ENCODE measurements at regions not wholly inside any gene's neighbourhood (a gene's known extent, or its start where the extent isn't known, plus 50 kb on each side); places are given as distances from the start of the nearest gene placed in this dataset.
"Not testable (repeated sequence)": the region's sequence is repeated elsewhere in the genome, so short reads cannot be mapped to it uniquely, and the experiment has no call there.

DNA sequence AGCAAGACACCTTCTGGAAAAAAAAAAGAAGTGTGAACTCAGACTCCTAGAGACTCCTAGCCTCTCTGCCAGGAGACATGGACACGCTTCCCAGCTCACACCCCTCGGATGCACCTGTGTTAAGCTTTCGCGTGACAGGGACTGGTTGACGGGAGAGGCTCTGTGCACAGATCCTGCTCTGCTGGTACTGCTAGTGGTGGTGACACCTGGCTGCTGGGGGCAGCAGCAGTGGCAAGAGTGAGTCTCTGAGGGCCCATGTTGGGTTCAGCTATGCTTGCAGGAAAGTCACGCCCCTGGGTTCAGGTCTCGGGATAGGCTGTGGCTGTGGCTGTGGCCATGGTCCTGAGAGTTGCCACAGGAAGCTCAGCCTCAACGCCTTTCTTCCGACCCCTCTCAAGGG, 81.1 kb downstream of the XRCC2 start:
- peak; percentile 40 for ATAC-seq
- DNase-seq, result no peak

DNA sequence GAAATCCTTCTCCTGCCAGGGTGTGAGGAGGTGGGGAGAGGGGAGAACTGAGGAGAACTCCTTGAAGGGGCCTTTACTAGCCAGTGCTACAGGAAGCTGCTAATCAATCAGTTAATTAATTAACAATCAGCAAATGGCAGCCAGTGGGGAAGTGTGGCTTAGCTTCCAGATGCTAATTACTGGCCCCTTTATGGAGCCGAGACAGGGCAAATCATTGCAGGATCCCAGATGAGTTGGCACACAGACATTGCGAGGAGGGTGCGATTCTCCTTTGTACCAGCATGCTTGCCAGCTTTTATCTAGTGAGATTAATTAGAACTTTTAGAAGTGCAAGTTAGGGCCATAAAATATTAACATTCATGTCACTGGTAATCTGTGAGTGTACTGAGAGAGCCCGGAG, 84.0 kb downstream of the XRCC2 start:
- DNase-seq (no peak), ATAC-seq (no peak)

DNA sequence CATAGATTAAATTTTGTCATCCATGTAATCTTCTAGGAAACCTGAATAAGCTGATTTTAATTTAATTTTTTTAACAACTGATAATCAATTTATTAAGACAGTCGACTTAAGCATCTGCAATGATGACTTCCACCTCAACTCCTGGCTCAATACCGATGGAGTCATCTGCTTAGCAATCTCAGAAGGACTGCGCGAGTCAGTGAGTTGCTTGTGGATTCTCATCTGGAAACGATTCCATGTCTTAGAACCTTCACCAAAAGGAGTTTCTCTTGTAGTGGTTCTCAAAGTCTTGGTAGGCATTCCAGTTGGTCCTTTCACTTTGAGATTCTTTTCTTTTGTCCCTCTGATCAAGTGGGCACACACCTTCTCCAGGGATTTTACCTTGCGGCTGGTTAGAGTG, 85.5 kb downstream of the XRCC2 start:
- ATAC-seq, result no peak
- DNase-seq, result no peak

DNA sequence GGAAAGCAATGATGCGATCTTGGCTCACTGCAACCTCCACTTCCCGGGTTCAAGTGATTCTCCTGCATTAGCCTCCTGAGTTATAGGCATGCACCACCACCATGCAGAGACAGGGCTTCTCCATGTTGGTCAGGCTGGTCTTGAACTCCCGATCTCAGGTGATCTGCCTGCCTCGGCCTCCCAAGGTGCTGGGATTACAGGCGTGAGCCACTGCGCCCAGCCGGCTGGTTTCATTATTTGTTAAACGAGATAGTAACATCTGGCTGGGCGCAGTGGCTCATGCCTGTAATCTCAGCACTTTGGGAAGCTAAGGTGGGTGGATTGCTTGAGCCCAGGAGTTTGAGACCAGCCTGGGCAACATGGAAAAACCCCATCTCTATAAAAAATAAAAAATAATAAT, 86.1 kb downstream of the XRCC2 start:
- not testable (repeated sequence) for DNase-seq, ATAC-seq

DNA sequence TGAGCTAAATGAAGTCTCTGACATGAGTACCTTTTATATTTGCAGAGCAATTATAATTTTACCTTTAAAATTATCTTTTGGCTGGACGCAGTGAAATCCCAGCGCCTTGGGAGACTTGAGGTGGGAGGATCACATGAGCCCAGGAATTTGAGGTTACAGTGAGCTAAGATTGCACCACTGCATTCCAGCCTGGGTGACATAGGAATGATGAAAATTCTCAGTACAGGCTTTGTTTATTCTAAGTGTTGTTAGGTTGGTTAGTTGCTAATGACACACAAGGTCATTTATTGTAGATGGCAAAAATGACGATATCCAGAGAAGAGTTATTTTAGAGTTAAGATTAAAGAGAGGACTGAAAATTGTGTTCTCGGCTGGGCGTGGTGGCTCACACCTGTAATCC, 87.6 kb downstream of the XRCC2 start:
- ATAC-seq, result no peak
- no peak for DNase-seq

DNA sequence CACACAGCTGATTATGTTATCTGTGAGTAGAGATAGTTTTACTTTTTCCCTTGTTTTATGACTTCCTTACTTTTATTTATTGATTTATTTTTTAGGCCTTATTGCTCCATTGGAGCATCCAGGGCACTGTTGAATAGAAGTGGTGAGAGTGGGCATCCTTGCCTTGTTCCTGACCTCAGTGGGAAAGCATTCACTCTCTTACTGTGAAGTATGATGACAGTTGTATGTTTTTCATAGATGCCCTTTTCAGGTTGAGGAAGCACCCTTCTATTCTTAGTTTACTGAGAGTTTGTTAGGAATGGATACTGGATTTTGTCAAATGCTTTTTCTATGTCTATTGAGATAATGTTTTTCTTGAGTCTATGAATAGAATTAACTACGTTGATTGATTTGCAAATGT, 88.6 kb downstream of the XRCC2 start:
- DNase-seq (no peak), ATAC-seq (no peak)

DNA sequence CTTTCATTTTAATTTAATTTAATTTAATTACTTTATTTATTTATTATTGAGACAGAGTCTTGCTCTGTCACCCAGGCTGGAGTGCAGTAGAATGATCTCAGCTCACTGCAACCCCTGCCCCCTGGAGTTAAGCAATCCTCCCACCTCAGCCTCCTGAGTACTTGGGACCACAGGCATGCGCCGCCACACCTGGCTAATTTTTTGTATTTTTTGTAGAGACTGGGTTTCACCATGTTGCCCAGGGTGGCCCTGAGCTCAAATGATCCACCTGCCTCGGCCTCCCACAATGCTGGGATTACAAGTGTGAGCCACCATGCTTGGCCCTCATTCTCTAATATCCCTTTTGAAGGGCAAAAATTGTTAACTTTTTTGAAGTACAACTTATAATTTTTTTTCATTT, 92.9 kb downstream of the XRCC2 start:
- ATAC-seq (no peak), DNase-seq (no peak)

DNA sequence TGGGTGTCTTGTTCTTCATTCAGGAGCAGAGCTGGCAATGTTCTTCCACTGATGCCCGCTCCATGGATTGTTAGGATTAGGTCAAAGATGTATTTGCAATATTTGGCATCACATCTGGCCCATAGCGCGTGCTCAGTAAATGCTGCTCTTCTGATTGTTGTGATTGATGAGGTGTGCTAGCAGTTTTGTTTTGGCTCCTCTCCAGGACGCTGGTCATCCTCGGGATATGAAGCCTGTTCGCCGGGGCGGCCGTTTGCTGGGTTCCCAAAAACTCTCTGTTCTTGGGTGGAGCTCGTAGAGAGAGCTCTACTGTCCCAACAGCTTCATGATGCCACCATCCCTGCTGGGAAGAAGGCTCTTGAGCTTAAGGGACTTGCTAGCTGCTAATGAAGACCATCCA, 96.9 kb downstream of the XRCC2 start:
- ATAC-seq, result no peak
- DNase-seq, result no peak

DNA sequence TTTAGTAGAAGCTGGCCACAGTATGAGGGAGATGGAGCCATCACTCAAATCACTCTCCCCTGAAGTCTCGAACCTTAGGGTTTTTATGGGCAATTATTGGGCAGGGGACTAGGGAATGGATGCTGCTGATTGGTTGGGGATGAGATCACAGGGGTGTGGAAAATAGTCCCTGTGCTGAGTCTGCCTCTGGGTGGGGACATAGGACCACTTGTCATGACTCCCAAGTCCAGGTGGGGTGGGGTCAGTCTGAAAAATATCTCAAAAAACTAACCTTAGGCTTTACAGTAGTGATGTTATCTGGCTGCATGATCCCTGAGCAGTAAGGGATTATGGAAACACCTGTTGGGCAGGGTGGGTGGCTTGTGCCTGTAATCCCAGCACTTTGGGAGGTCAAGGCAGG, 98.6 kb downstream of the XRCC2 start:
- ATAC-seq, result no peak
- DNase-seq, result no peak

DNA sequence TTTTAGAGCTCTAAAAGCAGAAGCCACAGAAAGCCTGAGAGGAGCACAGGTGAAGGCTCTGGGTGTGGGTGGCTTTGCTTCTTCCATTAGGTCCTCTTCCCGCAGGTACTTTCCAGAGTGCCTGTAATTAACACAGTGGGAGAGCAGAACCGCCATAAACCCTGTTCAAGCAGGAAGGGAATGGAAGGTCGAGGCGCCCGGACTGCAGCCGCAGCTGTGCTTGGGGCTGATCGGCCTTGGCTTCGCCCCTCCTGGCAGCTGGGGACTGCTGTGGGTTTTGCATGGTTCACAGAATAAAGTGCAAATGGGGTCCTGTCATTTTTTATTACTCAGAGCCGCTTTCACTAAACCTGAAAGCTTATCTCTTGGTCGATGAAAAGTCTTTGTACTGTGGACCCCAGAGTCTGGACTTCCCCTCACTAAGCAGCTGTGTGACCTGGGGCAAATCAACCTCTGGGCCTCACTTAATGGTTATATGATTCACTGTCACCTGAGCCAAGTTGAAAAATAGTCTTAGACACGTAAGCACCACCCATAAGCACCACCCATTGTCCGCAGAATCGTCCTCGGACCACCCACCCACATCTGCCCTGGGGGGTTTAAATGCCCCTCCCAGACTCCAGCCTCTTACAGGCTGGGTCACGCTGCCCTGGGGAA, 100.9 kb downstream of the XRCC2 start:
- no peak for DNase-seq

DNA sequence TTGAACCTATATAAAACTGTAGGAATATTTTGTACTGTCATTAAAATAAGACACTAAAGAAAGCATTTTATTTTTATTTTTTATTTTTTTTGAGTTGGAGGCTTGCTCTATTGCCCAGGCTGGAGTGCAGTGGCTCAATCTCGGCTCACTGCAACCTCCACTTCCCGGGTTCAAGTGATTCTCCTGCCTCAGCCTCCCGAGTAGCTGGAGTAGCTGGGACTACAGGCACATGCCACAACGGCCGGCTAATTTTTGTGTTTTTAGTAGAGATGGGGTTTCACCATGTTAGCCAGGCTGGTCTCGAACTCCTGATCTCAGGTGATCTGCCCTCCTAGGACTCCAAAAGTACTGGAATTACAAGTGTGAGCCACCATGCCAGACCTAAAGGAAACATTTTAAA, 102.8 kb downstream of the XRCC2 start:
- not testable (repeated sequence) for ATAC-seq

More for the DNA sequence above, 100.9 kb downstream of the XRCC2 start:
- ATAC-seq, result no peak

DNA sequence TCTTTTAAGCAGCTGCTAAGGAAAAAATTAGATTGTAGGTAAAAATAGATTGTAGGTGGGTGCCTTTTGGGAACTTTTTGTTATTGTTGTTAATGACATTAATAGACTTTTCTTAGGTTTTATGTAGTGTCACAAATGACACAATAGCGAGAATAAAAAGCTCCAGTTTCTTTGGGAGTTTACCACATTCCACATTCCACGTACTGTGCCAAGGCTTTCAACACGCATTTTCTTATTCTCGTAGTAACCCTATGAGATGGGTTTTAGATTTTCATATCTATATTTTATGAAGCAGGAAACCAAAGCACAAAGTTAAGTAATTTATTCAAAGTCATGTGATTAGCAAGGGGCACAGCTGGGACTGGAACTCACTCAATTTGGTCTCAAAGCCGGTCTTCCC, 103.8 kb downstream of the XRCC2 start:
- ATAC-seq (no peak), DNase-seq (no peak)

More for the DNA sequence above, 102.8 kb downstream of the XRCC2 start:
- DNase-seq, result not testable (repeated sequence)

DNA sequence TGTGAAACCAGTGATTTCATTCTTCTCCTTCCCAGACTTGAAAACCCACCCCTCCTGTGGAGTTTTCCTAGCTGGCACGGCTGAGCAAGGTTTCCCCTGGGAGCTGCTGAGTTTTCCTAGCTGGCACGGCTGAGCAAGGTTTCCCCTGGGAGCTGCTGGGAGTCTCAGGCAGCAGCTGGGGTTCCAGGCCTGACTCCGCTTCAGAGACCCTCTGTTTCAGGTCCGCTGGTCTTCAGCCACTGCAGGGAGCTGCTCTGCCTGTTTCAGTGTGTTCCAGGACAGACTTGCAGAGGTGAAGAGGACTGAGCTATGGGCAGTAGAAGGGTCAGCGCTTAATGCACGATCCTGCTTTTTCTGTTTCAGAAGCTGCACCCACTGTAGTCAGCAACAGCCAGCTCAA, 104.9 kb downstream of the XRCC2 start:
- DNase-seq (no peak), ATAC-seq (no peak)

DNA sequence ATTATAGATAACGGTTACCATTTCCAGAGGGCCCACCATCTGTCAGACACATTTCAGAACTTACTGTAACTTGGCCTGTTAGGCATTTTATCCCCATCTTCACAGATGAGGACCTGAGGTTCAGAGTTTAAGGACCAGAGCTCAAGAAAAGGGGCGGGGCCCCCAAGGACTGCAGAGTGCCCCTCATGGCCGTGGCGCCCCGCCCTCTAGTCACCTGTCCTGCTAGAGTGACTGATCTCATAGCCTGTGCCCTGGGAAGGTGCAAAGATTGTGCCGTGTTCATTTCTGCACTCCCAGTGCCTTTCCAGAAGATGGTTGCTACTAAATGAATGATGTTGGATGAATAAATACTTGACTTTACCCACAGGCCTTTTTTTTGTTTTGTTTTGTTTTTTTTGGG, 107.0 kb downstream of the XRCC2 start:
- DNase-seq (no peak), ATAC-seq (no peak)

DNA sequence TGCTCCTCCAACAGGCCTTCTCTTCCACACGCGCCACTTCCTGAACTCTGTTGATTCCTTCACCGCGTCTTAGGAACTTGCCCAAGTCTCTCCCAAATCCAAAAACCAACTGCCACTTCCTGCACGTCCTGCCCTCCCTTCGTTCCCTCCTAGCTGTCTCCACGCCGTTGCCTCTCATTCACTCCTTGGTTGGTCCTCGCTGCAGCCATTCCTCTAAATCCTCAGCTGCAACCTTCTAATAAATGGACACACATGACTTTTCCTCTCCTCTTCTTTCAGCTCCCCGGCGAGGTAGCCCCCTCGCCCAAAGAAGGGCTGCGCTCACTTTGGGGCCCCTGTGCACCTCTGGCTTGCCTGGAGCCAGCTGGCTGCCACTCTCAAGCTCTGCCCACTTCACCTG, 110.2 kb downstream of the XRCC2 start:
- DNase-seq (no peak), ATAC-seq (no peak)

DNA sequence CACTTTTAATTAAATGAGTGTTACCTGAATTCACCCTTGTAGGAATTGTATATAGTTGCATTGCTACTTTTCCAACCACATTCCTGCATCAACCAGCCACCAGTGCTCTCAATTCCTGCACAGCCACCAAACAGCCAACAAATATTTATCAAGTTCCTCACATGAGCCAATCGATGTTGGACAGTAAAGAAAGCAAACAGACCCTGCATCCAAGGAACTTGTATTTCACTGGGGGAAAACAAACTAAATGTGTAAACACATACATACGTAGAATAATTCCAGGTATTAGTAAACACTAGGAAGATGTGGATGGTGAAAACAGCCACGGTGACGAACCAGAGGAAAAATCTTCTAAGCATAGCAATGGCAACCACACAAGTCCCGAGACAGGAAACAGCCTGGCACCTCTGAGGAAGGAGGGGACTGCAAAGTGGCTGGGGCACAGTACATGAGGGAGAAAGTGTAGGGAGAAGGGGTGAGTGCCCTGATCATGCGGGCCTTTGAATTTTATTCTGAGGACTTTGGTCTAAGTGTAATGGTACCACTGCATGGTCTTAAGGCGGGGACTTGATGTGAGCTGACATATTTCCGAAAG, 111.2 kb downstream of the XRCC2 start:
- ATAC-seq, result no peak
- no peak for DNase-seq

DNA sequence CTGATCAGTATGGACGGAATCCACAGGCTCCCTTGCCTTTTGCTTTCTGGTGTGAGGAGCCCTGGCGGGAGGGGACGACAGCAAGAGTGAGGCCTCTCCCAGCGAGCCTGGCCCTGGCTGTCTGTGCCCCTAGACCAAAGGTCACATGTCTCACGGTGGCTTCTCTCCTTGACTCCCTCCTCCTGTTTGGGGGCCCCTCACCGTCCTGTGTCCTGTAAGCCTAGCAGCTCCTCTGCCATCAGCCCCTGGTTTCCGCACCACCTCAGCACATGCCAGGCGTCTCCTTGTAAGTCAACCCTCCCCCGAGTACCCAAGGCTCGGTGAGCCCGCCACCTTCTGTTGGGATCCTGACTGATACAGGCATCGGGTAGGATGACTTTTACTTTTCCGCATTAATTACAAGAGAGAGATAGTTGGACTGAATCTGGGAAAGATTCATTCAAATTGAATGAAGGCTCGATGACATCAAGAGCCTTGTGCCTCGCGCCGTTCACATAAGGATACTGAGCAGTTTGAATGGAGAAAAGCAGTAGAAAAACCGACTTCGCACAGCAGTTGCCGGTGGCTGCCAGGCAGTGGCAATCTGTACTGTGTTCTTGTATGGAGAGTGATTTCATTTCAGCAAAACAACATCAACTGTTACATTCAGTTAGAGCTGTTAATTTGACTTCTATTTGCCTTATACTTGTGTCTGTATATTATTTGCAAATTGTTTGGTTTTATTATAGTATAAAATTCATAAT, 119.8 kb downstream of the XRCC2 start:
- no peak for DNase-seq
- no peak for ATAC-seq

DNA sequence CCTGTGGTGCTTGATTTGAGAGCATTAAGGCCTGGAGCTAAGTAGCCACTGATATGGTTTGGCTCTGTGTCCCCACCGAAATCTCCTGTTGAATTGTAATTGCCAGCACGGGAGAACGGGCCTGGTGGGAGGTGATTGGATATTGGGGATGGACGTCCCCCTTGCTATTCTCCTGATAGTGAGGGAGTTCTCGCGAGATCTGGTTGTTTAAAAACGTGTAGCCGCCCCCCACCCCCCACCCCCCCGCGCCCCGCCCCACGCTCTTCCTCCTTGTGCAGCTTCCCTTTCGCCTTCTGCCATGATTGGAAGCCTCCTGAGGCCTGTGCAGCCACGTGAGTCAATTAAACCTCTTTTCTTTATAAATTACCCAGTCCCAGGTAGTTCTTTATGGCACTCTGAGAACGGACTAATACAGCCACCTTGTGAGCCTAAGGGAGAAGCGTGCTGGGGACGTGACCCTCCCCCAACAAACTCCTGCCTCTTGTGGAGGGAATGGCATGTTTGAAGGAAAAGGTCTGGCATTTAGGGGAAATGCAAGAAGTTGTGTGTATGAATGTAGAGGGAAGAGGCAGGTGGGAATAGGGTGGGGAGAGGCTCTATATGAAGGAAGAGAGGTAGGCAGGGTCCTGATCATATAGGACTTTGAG, 118.0 kb upstream of the KMT2C start:
- ATAC-seq, result no peak
- DNase-seq, result no peak

DNA sequence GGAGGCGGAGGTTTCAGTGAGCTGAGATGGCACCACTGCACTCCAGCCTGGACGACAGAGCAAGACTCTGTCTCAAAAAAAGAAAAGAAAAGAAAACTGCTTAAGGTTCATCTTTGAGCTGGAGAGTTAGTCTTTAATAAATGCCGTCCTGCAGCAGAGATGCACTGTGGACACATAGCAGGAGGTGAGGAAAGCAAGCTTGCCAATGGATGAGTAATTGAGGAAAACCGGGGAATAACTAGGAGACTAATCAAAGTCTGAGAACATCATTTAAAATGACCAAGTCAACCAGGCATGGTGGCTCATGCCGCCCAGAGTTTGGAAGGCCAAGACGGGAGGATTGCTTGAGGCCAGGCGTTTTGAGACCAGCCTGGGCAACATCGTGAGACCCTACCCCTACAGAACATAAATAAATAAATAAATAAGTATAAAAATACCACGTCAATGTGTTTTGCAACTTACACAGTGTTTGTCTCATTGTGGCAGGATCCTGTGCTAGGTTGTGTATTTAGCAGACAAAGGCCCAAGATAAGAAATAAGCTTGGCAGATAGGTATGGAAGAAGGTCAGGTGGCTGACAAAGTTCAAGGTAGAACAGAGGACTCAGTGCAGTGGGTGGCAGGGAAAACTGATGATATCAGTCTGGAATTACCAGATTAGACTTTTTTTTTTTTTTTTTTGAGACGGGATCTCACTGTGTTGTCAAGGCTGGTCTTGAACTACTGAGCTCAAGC, 115.7 kb upstream of the KMT2C start:
- DNase-seq (no peak), ATAC-seq (no peak)

DNA sequence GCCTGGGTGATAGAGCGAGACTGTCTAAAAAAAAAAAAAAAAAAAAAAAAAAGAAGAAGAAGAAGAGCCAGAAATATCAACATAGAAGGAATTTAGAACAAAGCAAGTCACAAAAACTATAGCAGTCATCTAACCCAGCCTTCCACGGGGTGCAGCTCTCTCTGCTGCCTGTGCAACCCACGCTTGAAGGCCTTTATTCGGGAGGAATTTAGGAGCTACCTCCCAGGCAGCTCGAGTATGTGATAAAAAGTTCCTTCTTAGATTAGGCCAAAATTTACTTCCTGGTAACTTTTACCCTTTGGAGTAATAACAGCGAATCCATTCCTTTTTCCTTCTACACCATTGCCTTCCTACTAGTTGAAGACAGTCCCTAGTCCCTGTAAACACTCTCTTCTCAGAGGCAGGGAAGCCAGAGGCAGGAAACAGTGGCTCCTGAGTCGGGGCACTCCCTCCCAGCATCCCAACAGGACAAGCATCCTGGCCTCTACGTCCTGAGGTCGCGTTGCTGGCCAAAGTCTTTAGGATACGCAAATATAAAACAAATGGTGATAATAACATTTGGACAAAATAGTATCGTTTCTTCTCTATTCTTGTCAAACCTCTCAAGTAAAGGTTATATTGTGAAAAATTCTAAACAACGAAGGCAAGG, 109.3 kb upstream of the KMT2C start:
- ATAC-seq (no peak), DNase-seq (no peak)

DNA sequence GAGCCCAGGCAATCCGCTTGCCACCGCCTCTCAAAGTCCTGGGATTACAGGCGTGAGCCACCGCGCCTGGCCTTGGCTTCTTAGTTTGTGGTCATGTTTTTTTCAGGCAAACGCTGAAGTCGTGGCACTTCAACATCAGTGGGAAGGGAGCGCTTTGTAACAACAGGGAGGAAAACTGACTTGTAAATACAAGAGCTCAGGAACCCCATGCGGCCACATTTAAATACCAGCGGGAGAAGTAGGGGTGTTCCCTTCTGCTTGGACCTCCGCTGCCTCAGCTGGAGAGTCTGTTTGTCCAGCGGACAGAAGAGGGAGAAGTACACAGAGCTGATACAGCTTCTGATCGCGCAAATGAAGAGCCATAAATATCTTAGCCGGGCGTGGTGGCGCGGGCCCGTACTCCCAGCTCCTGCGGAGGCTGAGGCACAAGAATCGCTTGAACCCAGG, 108.7 kb upstream of the KMT2C start:
- ATAC-seq, result no peak
- DNase-seq, result no peak

DNA sequence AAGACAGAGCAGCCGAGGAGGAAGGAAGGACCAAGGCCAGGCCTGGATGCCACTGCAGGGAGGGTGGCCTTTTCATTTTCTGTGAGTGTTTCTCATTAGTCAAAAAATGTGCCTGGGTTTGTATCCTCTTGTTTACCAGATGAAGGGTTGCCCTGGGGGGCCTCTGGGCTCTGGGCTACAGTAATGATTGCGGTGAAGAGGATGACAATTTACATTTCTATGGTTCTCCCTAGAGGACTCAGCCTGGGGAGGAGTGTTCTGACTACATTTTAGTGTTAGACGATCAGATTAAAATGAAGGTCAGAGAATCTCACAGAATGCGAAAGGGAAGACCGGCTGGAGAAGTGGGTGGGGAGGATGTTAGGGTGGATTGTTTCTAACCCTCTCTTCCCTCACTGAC, 108.0 kb upstream of the KMT2C start:
- DNase-seq, result no peak
- no peak for ATAC-seq

All from stimulated activated naive CD8-positive, alpha-beta T cell treated with anti-CD3 and anti-CD28 coated beads, Interleukin-15, Interleukin-2, amounts not matched to agents 100 U/mL and 50 U/mL, for 24 hours (primary cell).